Activated CD8-positive, alpha-beta T cell treated with anti-CD3 and anti-CD28 coated beads, Interleukin-2, amount 10 ng/mL, durations not matched to agents 7 days and 5 days (primary cell): ENCODE measurements at regions not wholly inside any gene's neighbourhood (a gene's known extent, or its start where the extent isn't known, plus 50 kb on each side); places are given as distances from the start of the nearest gene placed in this dataset.

Experiments
- ATAC-seq: fragments of 150-1000 bp; cut with Tn5 transposase; one replicate; pipeline ENCODE4 v1.10.0; 2021; ENCODE audit warnings: moderate library complexity
- CTCF ChIA-PET: fragments of 350-600 bp; sonication (Branson Sonifier 250); formaldehyde crosslinking; loops from one replicate; lab custom pipeline; 2021; ENCODE audit warnings: antibody characterized with exemption; lab: Charles Lee
- POLR2A ChIA-PET: fragments of 350-600 bp; sonication (Branson Sonifier 250); formaldehyde crosslinking; loops from one replicate; lab custom pipeline; 2021; ENCODE audit warnings: antibody characterized with exemption; lab: Charles Lee
- DNase-seq: peaks from one replicate; pipeline ENCODE4 v3.0.0-alpha.2; 2020
- H3K27ac Mint-ChIP-seq: one replicate; pipeline ENCODE4 v1.8.0; 2021; ENCODE audit warnings: mild to moderate bottlenecking, mixed read lengths
- H3K27me3 Mint-ChIP-seq: one replicate; pipeline ENCODE4 v1.8.0; 2021; ENCODE audit warnings: low read depth, mixed read lengths
- H3K36me3 Mint-ChIP-seq: one replicate; pipeline ENCODE4 v1.8.0; 2021; ENCODE audit warnings: low read depth, mixed read lengths
- H3K4me1 Mint-ChIP-seq: one replicate; pipeline ENCODE4 v1.8.0; 2021; ENCODE audit warnings: low read depth, mixed read lengths
- H3K4me3 Mint-ChIP-seq: one replicate; pipeline ENCODE4 v1.8.0; 2021; ENCODE audit warnings: mild to moderate bottlenecking, mixed read lengths
- H3K9me3 Mint-ChIP-seq: one replicate; pipeline ENCODE4 v1.8.0; 2022; ENCODE audit warnings: mixed read lengths; ENCODE audit not compliant: insufficient read depth

DNA sequence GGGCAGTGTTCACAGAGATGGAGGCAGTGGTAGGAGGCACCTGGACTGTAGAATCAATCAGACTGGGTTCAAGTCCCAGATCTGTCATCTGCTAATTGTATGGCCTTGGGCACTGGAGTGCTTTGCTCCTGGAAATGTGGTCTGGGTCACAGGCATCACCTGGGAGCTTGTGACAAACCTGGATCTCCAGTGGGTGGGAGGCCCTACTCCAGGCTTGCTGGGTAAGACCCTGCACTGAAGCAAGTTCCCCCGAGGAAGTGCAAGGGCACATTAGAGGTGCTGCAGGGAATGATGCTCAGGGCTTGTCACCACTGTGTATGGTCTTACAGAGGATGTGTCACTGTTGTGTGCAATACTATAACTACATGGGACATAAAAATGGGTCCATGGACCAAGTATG, 220.5 kb upstream of the ID2 start:
- no peak overlapping the region for H3K4me3 Mint-ChIP-seq
- CTCF ChIA-PET = interaction anchor here (1.5 kb wide), 1 partner anchor 10 kb away, joined by 7 read pairs; no protein-coding TSS in a partner anchor
- POLR2A ChIA-PET = interaction anchor here (0.7 kb wide), 1 partner anchor 46 kb away, joined by 3 read pairs; no protein-coding TSS in a partner anchor
- H3K9me3 Mint-ChIP-seq = no peaks in the 10 kb centered on the region
- H3K4me1 Mint-ChIP-seq = peaks cover 78% of the 10 kb centered on the region
- ATAC-seq (no peak), DNase-seq (no peak)
- H3K27ac Mint-ChIP-seq = peak overlapping the region; percentile 50
- peaks cover 22% of the 10 kb centered on the region for H3K36me3 Mint-ChIP-seq
- no peaks in the 10 kb centered on the region for H3K27me3 Mint-ChIP-seq

DNA sequence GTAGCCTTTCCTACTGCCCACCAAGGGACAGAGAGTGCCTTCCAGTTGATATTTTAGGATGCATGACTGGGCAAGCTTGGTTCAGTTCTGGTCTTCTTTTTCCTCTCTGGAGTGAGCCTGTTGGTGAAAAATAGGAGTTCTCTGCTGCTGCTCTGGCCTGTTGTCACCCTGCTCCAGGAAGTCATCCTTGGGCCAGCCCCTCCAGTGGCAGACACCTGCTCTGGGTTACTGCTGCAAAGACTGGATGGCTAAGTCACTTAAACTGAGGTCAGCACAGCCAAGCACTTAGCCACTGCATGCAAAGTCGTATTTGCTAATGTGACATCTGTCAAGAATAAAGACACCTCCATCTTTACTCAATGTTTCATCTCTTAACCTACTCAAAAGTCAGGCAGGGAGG, 219.6 kb upstream of the ID2 start:
- H3K4me3 Mint-ChIP-seq = no peak overlapping the region
- peaks cover 73% of the 10 kb centered on the region for H3K4me1 Mint-ChIP-seq

DNA sequence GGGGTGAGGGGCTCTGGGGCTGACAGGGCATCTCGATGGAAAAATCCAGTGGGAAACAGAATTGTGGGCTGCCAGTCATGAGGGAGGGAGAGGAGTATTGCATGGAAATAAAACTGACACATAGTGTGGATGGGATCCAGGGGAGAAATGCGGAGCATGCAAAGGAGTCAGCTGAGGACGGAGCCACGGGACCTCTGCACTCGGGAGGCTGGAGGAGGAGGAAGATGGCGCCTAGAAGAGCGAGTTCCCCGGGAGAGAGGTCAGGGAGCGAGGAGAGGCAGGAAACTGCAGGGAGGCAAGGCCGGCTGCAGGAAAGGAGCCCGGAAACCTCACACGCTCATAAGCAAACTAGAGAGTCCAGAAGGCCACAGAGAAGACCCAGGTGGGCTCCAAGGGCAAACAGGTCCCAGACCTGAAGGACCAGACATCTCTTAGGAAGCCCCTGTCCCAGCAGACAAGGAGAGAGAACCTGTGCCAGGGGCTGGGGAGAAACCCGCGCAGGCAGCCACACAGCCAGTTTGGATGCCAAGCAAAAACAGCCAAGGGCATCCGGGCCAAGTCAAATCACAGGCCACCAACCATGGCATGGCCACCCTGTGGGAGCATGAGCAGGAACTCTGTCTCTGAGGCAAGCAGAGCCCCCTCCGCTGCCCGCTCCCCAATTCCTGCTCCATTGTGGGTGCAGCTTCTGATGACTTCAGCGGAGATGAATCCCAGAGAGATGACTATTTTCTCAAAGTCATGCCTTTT, 218.8 kb upstream of the ID2 start:
- ChIA-PET CTCF (interaction anchor here (1.5 kb wide), 1 partner anchor 8 kb away, joined by 7 read pairs; no protein-coding TSS in a partner anchor), POLR2A (interaction anchor here (0.7 kb wide), 1 partner anchor 314 kb away, joined by 3 read pairs; no protein-coding TSS in a partner anchor)
- no peak overlapping the region for H3K27ac Mint-ChIP-seq
- DNase-seq (no peak), ATAC-seq (no peak)
- peaks cover 34% of the 10 kb centered on the region for H3K36me3 Mint-ChIP-seq
- peaks cover 5% of the 10 kb centered on the region for H3K9me3 Mint-ChIP-seq
- H3K4me1 Mint-ChIP-seq = peaks cover 69% of the 10 kb centered on the region
- no peaks in the 10 kb centered on the region for H3K27me3 Mint-ChIP-seq
- H3K4me3 Mint-ChIP-seq = no peak overlapping the region

More for the DNA sequence above, 219.6 kb upstream of the ID2 start:
- Mint-ChIP-seq H3K9me3 (peaks cover 4% of the 10 kb centered on the region), H3K36me3 (peaks cover 29% of the 10 kb centered on the region), H3K27ac (peak overlapping the region; percentile 54), H3K27me3 (no peaks in the 10 kb centered on the region)
- CTCF ChIA-PET = interaction anchor here (1.5 kb wide), 1 partner anchor 9 kb away, joined by 7 read pairs; no protein-coding TSS in a partner anchor
- ATAC-seq (no peak), DNase-seq (no peak)
- POLR2A ChIA-PET = interaction anchor here (0.7 kb wide), 1 partner anchor 45 kb away, joined by 3 read pairs; no protein-coding TSS in a partner anchor

DNA sequence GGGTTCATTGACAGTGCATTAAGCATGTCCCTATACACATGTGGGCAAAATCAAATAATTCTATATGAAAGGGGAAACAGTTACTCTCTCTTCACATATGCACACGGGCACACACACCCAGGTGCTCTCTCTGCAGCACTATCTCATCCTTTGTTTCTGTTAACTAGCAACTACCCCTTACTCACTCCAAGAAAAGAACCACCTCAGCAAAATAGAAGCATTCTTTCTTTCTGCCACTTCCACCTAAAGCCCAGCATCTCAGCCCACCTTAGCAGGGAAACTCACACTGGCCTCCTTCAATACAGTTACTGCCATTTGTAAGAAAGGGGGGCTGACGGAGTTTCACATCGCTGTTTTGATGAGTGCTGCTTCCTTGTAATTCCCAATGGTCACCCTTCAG, 216.3 kb upstream of the ID2 start:
- Mint-ChIP-seq H3K27me3 (no peaks in the 10 kb centered on the region), H3K36me3 (peaks cover 42% of the 10 kb centered on the region), H3K4me3 (no peak overlapping the region), H3K27ac (no peak overlapping the region), H3K9me3 (peaks cover 21% of the 10 kb centered on the region), H3K4me1 (peaks cover 67% of the 10 kb centered on the region)
- DNase-seq = no peak
- no peak for ATAC-seq
- ChIA-PET CTCF (no interaction called here), POLR2A (no interaction called here)

DNA sequence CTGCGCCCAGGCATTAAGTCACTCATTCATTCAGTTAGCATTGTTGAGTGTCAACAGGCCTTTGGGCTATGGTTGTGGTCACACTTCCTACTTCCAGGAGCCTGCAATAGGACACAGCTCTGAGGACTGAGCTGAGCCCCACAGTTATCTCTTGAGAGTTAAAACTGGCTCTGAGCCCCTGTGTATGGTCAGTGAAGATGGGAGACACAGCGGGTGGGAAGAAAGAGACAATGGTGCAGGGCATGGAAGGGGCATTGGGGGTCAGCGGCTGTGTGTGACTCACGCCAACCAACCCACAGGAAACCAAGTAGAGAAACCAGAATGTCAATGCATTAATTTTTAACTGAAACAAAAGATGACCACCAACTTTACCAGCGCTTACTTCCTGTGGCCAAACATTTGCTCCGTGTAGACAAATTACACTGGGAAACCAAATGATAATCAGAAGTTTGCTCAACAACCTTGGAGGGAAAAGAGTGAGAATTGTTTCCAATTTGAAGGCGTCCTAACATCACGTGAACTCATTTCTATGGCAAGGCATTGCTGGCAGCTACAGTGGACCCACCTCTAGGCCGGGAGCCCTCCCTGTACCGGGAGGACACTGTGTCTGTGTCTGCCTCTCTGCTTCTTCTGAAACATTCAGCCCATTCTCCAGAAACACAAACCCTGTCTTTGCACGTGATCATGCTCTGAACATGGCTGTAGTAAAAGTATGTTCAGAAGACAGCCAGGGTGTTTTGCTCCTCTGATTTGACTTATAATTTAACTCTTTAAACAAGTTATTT, 212.0 kb upstream of the ID2 start:
- Mint-ChIP-seq H3K27ac (peak overlapping the region; percentile 89), H3K36me3 (peaks cover 50% of the 10 kb centered on the region), H3K4me1 (peaks cover 73% of the 10 kb centered on the region), H3K9me3 (peaks cover 21% of the 10 kb centered on the region), H3K27me3 (no peaks in the 10 kb centered on the region), H3K4me3 (no peak overlapping the region)
- no peak for DNase-seq
- no peak for ATAC-seq
- CTCF ChIA-PET = interaction anchor here (1.2 to 3.5 kb wide), 3 partner anchors 8 to 211 kb away, joined by 3 to 12 read pairs (median 7); no protein-coding TSS in a partner anchor
- POLR2A ChIA-PET = interaction anchor here (0.7 to 1.5 kb wide), 2 partner anchors 30 to 215 kb away, joined by 3 read pairs; no protein-coding TSS in a partner anchor

DNA sequence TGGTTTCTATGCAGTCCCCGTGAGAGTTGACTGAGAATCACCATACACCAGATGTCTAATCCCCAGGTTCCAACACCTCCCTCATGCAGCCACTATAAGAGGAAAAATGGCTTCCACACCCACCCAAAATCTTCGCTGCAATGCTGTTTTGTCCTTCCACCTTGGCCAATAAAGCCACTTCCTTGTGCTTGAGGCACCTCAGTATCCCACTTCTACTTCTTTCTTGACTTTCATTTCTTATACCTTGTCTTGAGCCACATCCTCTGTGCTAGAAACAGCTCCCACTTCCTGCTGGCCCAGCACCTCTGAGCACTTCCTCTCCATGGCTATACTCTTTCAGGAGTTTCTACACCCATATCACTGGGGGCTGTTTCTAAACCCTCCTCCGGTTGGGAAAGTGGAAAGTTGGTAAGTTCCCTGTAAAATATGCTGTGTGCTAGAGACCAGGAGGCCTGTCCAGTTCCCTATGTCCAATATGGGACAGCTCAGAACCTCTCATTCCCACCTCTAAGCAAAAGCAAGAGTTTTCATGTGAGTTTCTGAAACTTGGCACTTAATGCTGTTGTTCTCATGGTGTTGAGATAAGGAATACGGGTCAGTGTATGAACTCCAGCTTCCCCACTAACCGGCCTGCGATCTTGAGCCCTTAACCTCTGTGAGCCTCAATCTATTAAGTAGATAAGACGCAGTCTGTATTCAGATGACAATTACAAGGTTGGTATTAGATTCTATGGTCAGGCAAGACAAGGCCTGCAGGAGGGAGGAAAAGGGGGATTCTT, 209.1 kb upstream of the ID2 start:
- peak overlapping the region; percentile 35 for H3K4me3 Mint-ChIP-seq
- DNase-seq = peak; percentile 68
- ATAC-seq = peak; percentile 85

DNA sequence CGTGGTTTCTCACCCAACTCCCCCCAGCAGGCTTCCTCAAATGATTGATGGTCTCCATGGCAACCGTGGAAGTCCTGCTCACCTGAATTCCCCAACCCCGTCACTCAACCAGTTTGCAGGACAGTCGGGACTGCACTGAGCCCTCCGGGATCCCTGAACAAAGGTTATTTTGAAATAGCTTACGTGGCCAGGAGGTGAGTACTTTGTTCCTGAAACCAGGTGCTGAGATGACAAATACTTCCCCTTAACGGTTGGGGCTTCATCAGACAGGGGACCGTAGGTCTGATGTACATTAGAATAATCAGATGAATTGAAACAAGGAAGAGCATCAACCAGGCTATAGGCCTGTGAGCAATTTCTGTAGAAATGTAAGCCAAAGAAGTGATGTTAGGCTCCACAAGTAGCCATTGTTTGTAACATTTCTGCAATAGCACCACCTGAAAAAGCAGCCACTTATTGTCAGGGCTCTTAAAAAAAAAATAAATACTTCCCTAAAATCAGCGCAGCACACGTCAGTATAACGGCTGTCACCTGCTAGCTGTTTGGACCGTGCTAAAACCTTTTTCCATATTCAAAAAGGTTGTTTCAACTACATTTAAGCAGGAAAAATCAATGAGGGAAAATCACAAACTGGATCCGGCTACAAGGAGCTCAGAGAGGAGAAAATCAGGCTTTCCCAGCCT, 206.4 kb upstream of the ID2 start:
- Mint-ChIP-seq H3K36me3 (peaks cover 35% of the 10 kb centered on the region), H3K4me3 (no peak overlapping the region), H3K9me3 (no peaks in the 10 kb centered on the region), H3K27ac (peak overlapping the region; percentile 65), H3K27me3 (no peaks in the 10 kb centered on the region), H3K4me1 (peaks cover 97% of the 10 kb centered on the region)
- ATAC-seq (no peak), DNase-seq (peak; percentile 40)
- CTCF ChIA-PET = interaction anchor here (0.8 to 3.0 kb wide), 4 partner anchors 10 to 69 kb away, joined by 3 to 9 read pairs (median 6); no protein-coding TSS in a partner anchor
- POLR2A ChIA-PET = interaction anchor here (1.0 kb wide), 1 partner anchor 209 kb away, joined by 3 read pairs; no protein-coding TSS in a partner anchor

More for the DNA sequence above, 209.1 kb upstream of the ID2 start:
- H3K36me3 Mint-ChIP-seq = peaks cover 51% of the 10 kb centered on the region
- ChIA-PET CTCF (interaction anchor here (0.6 to 3.5 kb wide), 9 partner anchors 9 to 945 kb away, joined by 3 to 12 read pairs (median 5); no protein-coding TSS in a partner anchor), POLR2A (interaction anchor here (0.7 to 2.0 kb wide), 6 partner anchors 9 to 212 kb away, joined by 3 to 7 read pairs (median 4); partner anchors contain the start of gene ID2)
- H3K9me3 Mint-ChIP-seq = peaks cover 16% of the 10 kb centered on the region
- H3K27ac Mint-ChIP-seq = peak overlapping the region; percentile 89
- H3K27me3 Mint-ChIP-seq = no peaks in the 10 kb centered on the region
- H3K4me1 Mint-ChIP-seq = peaks cover 92% of the 10 kb centered on the region

DNA sequence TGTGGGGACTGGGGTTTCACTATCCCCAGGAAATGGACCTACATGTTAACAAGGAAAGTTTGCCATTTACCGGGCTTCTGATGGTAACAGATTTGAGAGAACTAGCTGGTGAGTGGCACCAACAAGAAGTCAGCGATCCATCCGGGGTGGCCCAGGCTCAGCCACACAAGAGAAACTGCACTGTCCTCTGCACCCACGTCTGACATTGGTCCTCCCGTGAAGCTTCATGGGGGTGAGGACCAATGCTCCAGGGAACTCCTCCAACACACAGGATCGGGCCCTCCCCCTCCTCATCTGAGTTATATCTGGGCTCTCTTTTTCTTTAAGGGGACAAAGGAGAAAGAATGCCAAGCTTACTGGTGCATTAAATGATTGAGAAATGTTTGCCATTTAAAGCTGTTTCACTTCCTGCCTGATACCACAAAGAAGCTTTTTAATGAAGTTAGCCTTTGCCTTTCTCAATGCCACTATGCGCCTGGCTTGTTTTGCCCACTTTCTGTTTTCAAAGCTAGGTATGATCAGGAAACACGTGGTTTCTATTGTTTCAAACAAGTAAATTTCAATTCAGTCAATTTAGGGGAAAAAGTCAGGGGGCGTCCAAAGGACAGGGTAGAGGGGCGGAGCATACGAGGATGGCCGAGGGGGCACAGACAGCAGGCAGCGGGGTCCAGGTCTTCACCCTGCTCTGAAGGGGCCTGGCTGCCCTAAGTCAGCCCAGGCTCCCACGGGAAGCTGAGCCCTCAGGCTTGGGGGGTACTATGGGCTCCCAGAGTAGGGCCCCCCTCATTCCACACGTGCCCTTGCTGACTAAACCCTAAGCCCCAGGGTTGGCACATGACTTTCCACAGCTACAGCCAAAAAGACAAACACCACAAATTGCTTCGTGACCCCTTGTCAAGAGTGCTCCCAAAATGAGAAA, 204.0 kb upstream of the ID2 start:
- peaks cover 96% of the 10 kb centered on the region for H3K4me1 Mint-ChIP-seq
- H3K36me3 Mint-ChIP-seq = peaks cover 31% of the 10 kb centered on the region
- ATAC-seq = peak; percentile 28
- H3K27me3 Mint-ChIP-seq = no peaks in the 10 kb centered on the region
- peak overlapping the region; percentile 55 for H3K4me3 Mint-ChIP-seq
- CTCF ChIA-PET = interaction anchor here (0.6 to 1.3 kb wide), 7 partner anchors 11 to 910 kb away, joined by 3 to 8 read pairs (median 3); no protein-coding TSS in a partner anchor
- peak; percentile 65 for DNase-seq
- H3K27ac Mint-ChIP-seq = peak overlapping the region; percentile 93
- POLR2A ChIA-PET = interaction anchor here (0.8 to 1.1 kb wide), 6 partner anchors 11 to 207 kb away, joined by 3 to 7 read pairs (median 4); partner anchors contain the start of gene ID2
- peaks cover under 1% of the 10 kb centered on the region for H3K9me3 Mint-ChIP-seq

DNA sequence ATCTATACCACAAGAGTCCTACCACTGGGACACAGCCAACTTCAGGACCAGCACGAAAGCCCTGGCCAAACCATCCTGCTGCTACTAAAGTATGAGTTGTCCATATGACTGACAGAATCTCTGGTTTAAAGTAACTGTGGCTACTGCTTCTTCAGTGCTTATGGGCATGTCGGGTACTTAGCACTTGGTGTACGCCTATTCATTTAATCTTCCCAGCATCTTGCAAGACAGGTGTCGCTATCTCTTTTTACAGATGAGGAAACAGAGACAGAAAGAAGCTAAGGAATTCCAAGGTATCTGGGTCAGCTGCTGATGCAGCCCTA, 203.4 kb upstream of the ID2 start:
- peaks cover 35% of the 10 kb centered on the region for H3K36me3 Mint-ChIP-seq
- peak overlapping the region; percentile 93 for H3K27ac Mint-ChIP-seq
- H3K4me3 Mint-ChIP-seq = no peak overlapping the region
- no peak for DNase-seq
- ChIA-PET CTCF (interaction anchor here (1.2 to 1.3 kb wide), 3 partner anchors 11 to 167 kb away, joined by 4 to 8 read pairs (median 4); no protein-coding TSS in a partner anchor), POLR2A (interaction anchor here (0.6 to 1.1 kb wide), 4 partner anchors 10 to 216 kb away, joined by 3 to 7 read pairs (median 4); partner anchors contain the start of gene ID2)
- H3K9me3 Mint-ChIP-seq = peaks cover 5% of the 10 kb centered on the region
- peaks cover 96% of the 10 kb centered on the region for H3K4me1 Mint-ChIP-seq
- H3K27me3 Mint-ChIP-seq = no peaks in the 10 kb centered on the region
- ATAC-seq = no peak
